ENCODE measurements at regions not wholly inside any gene's neighbourhood (a gene's known extent, or its start where the extent isn't known, plus 50 kb on each side); places are given as distances from the start of the nearest gene placed in this dataset.

DNA sequence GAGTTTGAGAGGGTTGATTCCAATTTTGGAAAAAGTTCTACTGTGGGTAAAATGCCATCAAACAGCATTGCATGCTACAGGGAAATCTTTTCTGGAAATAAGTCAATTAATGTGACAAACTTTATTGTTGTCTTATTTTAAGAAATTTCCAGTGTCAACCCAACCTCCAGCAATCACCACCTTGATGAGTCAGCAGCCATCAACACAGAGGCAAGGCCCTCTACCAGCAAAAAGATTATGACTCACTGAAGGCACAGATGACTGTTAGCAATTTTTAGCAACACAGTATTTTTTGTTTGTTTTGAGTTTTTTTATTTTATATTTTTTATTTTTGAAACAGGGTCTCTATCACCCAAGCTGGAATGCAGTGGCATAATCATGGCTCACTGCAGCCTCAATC, 165.4 kb upstream of the C1QTNF7 start:
- ATAC-seq, result no peak

GRCh38 chr4:15270201-15270600, 157.6 kb upstream of the C1QTNF7 start:
- no peak for ATAC-seq
- DNase-seq (ENCODE audit: low spot score), result no peak

More for the DNA sequence above, 165.4 kb upstream of the C1QTNF7 start:
- no peak for DNase-seq (ENCODE audit: low spot score)

GRCh38 chr4:15286041-15286440, 141.8 kb upstream of the C1QTNF7 start:
- ATAC-seq, result no peak

GRCh38 chr4:15291122-15291521, 136.7 kb upstream of the C1QTNF7 start:
- no peak for ATAC-seq

More at GRCh38 chr4:15286041-15286440, 141.8 kb upstream of the C1QTNF7 start:
- DNase-seq (ENCODE audit: low spot score), result no peak

DNA sequence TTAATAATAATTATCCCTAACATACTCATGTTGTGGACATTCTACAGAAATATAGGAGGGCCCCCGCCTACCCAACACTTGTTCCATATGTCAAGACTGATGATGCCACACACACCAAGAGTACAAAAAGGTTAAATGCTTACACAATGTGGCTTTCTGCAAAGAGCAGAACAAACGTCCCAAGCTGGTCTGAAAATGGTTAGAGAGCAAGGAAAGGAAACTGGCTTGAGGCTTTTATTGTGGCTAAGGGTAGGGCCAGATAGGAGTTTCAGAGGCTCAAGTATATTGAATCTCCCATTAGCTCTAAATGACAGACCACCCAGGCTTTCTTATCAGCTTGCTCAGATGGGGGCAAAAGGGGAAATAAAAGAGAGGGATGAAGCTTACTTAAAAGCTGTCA, 134.1 kb upstream of the C1QTNF7 start:
- DNase-seq (ENCODE audit: low spot score), result no peak
- ATAC-seq, result no peak

More at GRCh38 chr4:15291122-15291521, 136.7 kb upstream of the C1QTNF7 start:
- DNase-seq (ENCODE audit: low spot score), result no peak

GRCh38 chr4:15294202-15294601, 133.6 kb upstream of the C1QTNF7 start:
- DNase-seq (ENCODE audit: low spot score), result no peak
- ATAC-seq, result no peak

DNA sequence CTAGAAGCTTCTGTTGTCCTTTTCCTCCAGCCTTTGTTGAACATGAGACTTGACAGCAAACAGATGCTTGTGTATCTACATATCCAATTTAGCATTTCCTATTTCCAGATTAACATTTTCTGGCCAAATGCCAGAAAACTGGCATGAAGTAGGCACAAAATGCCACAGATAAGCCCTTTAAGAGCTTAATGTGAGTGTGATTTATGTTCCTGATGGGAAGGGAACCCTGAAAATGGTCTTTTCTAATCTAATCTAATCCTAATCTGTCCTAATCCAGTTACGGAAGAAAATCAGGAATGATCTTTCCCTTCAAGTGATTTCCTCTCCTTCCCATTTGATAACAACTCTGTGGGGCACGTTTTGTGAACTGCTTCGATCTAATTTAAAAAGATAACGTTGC, 133.0 kb upstream of the C1QTNF7 start:
- DNase-seq (ENCODE audit: low spot score) (no peak), ATAC-seq (no peak)

DNA sequence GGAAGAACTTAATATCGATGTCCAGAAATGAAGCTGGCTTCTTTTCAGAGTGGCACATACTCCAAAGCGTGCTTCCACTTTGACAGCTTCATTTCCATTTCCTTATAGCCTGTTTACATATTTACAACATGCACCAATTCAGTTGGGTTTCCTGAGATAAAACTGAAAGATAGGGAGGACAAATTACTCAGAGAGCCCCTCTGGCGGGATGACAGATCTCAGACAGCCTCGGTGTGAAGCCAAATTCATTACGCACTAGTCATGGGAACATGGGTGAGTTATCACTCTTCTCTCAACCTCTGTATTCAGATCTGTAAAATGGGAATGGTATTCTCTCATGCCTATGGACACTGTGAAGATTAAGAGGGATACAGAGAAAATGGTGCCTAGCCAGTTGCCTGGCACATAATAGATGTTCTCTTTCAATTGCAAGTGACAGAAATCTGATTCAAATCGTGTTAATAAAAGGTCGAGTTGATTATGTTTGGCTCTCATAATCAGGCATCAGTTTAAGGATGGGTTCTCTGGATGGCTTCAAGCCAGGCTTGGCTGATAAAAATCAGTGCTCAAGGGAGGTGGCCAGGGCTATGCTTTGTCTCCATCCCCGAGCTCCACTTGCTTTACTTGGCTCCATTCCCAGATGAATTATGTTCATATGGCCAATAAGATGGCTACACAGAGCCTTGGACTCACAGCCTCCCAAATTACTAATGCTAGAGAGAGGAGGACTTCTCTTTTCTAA, 132.2 kb upstream of the C1QTNF7 start:
- no peak for DNase-seq (ENCODE audit: low spot score)
- no peak for ATAC-seq

DNA sequence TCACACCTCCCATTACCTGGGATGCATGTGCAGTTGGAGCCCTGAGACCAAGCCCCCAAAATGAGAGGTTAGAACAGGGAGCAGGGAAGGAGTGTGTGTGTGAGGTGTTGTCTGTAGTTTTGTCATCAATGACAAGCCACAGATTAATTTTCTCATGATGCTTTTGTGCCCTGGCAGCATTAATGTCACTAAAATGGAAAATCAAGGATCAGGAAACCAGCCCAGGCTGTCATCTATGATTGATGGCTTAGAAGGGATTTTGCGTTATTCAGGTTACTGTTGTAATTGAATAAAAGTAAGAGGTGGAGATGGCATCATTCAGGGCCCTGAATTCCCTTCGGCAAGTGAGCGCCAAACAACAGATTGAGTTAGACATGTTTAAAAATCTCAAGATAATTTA, 130.5 kb upstream of the C1QTNF7 start:
- ATAC-seq, result no peak
- no peak for DNase-seq (ENCODE audit: low spot score)

DNA sequence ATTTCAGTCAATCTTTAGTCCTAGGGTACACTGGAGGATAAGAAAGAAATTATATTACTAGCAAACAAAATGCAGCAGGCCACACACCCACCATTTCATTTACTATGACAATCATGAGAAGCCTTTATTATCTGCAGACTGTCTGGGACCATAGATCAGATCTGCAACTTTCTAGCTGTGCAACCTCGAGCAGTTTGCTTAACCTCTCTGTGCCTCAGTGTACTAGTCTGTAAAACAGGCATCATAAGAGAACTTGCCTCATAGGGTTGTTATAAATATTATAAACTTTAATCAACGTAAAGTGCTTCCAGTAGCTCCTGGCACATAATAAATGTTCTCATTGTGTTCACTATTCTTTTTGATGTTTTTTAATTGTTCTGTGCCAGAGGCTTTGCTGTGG, 128.2 kb upstream of the C1QTNF7 start:
- no peak for DNase-seq (ENCODE audit: low spot score)
- no peak for ATAC-seq

DNA sequence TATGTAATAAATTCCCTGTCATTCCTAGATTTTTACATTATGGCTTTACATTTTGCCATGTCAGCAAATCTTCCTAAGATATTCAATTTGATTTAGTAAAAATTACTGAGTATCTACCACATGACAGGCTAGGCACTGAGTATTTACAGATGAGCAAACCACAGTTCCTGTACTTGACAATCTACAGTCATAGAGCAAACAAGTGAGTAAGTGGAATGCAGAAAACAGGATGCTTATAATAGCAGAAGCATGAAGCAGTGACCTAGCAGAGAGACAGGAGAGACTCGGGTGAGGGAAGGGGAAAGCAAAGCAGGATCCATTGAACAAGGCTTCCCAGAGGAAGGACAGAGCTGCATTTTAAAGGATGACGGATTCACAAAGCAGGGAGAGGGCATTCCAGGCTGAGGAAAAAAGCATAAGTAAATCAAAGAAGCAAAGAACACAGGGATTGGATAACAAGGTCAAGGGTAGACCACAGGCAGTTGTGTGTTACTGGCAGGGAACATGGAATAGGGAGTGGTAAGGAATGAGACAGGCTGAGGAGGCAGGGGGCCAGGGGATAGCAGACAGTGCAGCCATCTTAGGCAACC, 124.7 kb upstream of the C1QTNF7 start:
- ATAC-seq, result no peak
- DNase-seq (ENCODE audit: low spot score), result no peak

DNA sequence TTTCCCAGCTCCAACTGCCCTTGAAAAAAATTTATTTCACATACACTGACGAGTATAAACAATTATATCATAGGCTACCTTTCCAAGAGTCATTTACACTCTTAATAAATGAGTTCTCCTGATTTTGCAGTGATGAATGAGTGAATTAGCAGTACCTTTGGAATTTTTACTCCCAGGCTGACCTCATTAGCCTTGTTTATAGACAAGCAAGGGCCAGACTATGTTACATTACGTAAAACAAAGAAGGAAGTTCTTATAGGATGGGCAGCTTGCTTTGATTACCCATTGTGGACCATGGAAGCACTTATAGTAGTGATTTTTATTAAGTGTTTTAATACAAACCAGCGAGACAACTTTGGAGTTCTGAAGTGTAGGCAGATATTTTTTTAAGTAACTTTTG, 112.9 kb upstream of the C1QTNF7 start:
- ATAC-seq (no peak), DNase-seq (ENCODE audit: low spot score) (no peak)

DNA sequence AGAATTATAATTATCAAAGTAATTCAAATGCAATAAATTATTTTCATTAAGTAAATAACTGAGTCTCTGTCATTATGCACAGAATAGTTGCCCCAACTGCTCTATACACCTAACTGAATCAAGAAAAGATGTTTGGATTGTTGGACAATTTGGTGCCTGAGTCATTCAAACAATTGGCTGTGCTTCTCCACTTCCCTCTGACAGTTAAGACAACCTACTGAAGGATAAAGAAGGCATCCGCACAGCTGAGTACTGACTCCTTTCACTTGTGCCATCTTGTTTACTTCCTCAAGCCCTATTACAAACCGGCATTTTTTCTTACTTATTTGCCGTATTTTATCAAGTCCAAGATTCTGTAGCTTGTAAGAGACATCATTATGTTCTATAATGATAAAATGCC, 110.6 kb upstream of the C1QTNF7 start:
- no peak for DNase-seq (ENCODE audit: low spot score)

DNA sequence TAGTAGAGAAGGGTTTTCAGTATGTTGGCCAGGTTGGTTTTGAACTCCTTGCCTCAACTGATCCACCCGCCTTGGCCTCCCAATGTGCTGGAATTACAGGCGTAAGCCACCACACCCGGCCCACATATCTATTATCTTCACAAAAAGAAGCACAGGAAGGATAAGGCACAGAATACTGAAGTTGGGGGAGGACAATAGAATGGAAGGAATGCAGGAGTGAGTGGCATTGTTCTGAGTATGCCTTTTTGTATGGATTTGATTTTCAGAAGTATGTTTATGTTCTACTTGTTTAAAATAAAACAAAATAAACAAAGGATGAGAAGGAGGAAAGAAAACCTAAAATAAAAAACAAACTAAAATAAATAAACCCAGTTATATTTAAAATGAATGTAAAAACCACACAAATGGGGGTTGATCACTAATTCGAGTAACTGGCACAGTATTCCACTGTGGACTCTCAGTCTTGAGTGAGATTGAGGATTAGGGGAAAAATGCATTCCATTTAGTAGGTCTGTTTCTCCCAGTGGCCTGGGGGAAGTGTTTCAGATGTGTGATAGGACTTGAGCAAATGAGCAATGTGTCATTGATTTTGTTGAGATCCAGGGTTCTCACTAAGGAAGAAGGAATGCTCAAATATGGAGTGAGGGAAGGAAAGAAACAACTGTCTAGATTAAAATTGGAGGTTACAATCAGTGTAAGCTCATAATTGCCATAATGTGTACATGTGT, 109.0 kb upstream of the C1QTNF7 start:
- no peak for DNase-seq (ENCODE audit: low spot score)
- ATAC-seq, result no peak

More for the DNA sequence above, 110.6 kb upstream of the C1QTNF7 start:
- ATAC-seq, result no peak

GRCh38 chr4:15320121-15320678, 107.6 kb upstream of the C1QTNF7 start:
- ATAC-seq (no peak), DNase-seq (ENCODE audit: low spot score) (no peak)

DNA sequence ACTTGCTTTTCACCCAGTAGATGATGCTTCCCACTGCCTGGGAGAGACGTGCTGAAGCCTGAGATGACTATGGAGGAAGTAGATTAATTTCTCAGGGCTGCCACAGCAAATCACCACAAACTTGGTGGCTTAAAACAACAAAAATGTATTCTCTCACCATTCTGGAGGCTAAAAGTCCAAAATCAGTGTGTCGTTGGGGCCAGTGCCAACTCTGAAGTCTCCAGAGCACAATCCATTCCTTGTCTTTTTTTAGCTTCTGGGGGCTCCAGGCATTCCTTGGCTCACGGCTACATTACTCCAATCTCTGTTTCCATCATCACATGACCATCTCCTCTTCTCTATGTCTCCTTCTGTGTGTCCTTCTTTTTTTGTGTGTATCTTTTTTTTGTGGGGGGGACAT, 105.8 kb upstream of the C1QTNF7 start:
- ATAC-seq, result no peak
- DNase-seq (ENCODE audit: low spot score), result no peak

- ATAC-seq (no peak), DNase-seq (ENCODE audit: low spot score) (no peak)
These were observed 101.8 kb upstream of the C1QTNF7 start for GRCh38 chr4:15325987-15326386.

DNA sequence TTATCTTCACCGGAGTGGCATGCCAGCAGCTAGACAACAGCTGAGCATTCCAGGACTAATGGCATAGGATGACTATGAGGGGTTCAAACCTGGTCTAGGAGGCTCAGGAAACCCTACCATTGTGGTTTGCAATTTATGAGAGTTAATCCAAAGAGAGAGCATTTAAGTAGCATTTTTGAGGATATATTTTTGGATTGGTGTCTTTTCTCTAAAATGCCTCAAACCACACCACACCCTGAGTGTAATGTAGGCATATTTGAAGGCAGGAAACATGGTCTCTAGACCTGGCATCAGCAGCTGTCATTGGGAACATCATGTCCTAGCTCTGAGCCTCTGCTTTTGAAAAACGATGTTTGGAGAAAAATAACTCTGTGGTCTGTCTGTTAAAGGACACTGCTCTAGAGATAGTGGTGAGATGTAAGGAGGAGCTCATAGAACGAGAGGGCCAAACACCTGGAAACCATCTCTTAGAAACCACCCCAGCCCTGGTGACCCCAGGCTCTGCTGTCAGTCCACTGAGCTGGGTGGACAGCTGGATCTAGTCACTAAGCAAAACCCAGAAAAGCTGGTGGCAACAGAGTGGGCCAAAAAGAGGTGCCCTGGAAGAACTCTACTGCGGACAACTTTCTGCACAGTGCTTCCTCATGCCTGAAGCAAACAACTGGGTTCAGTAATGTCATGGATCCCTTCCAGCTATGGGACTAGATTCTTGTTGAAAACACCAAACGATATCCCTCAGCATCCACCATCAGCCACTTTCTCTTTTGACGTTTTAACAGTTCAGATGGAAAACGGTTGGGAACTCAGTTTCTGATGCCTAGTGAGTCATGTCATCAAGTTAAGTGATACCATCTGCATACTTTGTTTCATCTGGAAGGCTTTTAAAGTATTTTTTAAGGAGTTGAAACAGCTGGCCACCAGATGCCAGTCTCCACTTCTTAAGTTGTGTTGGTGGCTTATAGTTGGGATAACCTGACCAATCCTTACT, 100.2 kb upstream of the C1QTNF7 start:
- DNase-seq (ENCODE audit: low spot score), result no peak
- no peak for ATAC-seq

- DNase-seq (ENCODE audit: low spot score) (no peak), ATAC-seq (no peak)
These were observed 95.9 kb upstream of the C1QTNF7 start for GRCh38 chr4:15331930-15332329.

- DNase-seq (ENCODE audit: low spot score), result no peak
- no peak for ATAC-seq
These were observed 95.5 kb upstream of the C1QTNF7 start for GRCh38 chr4:15332377-15332776.

All from left lobe of liver (tissue), 2 donors.